GM12878 (cell line): ENCODE measurements at regions not wholly inside any gene's neighbourhood (a gene's known extent, or its start where the extent isn't known, plus 50 kb on each side); places are given as distances from the start of the nearest gene placed in this dataset.

ENCODE experiments used
- ASH2L ChIP-seq: fragments of 300-600, 200-600 bp; sonication (generic); IDR thresholded peaks from 2 replicates; pipeline ENCODE4 v1.6.1; 2017; ENCODE audit warnings: low read depth, mild to moderate bottlenecking, borderline replicate concordance
- ATF7 ChIP-seq: fragments of 450-650 bp; IDR thresholded peaks from 2 replicates; pipeline ENCODE4 v1.6.1; 2016; ENCODE audit warnings: low read depth, mild to moderate bottlenecking
- CBX5 ChIP-seq: sonication (generic); IDR thresholded peaks from 2 replicates; pipeline ENCODE4 v1.6.1; 2016; ENCODE audit warnings: low read depth, moderate library complexity, mild to moderate bottlenecking, inconsistent platforms
- CEBPB ChIP-seq, 2 experiments: fragments of 150-350 bp in 1 of 2; IDR thresholded peaks; 2 replicates each; pipeline ENCODE4 v1.6.1; 2012 to 2014; ENCODE audit warnings: low read depth in 2 of 2, low read length in 2 of 2, borderline replicate concordance in 1 of 2, inconsistent platforms in 1 of 2
- CHD2 ChIP-seq: IDR thresholded peaks from 2 replicates; pipeline ENCODE4 v1.6.1; 2011; ENCODE audit warnings: low read depth, low read length, improper control_type of control experiment, borderline replicate concordance
- CTCF ChIP-seq, 3 experiments: IDR thresholded peaks in 2 of 3; conservative IDR thresholded peaks in 1 of 3; 2 replicates each; pipeline ENCODE4 v1.5.1; 2011; ENCODE audit warnings: low read depth in 3 of 3, low read length in 3 of 3, mild to moderate bottlenecking in 3 of 3, control low read depth in 2 of 3, moderate library complexity in 2 of 3, inconsistent platforms in 1 of 3, mixed read lengths in 1 of 3; ENCODE audit not compliant: control insufficient read depth in 2 of 3, insufficient read depth in 1 of 3; ENCODE audit errors: extremely low read depth in 1 of 3
- NR2F1 ChIP-seq: fragments of 450-650 bp; conservative IDR thresholded peaks from 2 replicates; pipeline ENCODE4 v1.6.1; 2017; ENCODE audit warnings: mild to moderate bottlenecking
- POLR2AphosphoS2 ChIP-seq: IDR thresholded peaks from 2 replicates; pipeline ENCODE4 v1.6.1; 2011; ENCODE audit warnings: low read depth, mild to moderate bottlenecking, low read length, improper control_type of control experiment, moderate library complexity
- POLR2AphosphoS5 ChIP-seq: IDR thresholded peaks from 2 replicates; pipeline ENCODE4 v1.6.1; 2011; ENCODE audit warnings: mild to moderate bottlenecking, low read length, inconsistent platforms
- RAD21 ChIP-seq: IDR thresholded peaks from 2 replicates; pipeline ENCODE4 v1.6.1; 2011; ENCODE audit warnings: mild to moderate bottlenecking, low read depth, low read length, moderate library complexity; ENCODE audit not compliant: insufficient read depth
- RELA ChIP-seq: fragments of 450-650 bp; IDR thresholded peaks from 2 replicates; pipeline ENCODE4 v1.8.0; 2014; ENCODE audit warnings: borderline replicate concordance; ENCODE audit not compliant: partially characterized antibody

- TF ChIP-seq POLR2AphosphoS2 (no peak), CBX5 (no peak), CTCF (IDR thresholded peaks at IDR 0.05 in 2 of 3, conservative IDR thresholded peaks at IDR 0.05 in 1 of 3; ENCODE audit: control insufficient read depth in 2 of 3, extremely low read depth in 1 of 3, insufficient read depth in 1 of 3, low read depth in 3 of 3, low read length in 3 of 3) (no peak), RELA (no peak), RAD21 (no peak), ATF7 (no peak), CEBPB (IDR thresholded peaks at IDR 0.05; ENCODE audit: borderline replicate concordance in 1 of 2, low read depth in 2 of 2, low read length in 2 of 2) (no peak), POLR2AphosphoS5 (no peak), NR2F1 (no peak), ASH2L (no peak), CHD2 (no peak)
These were observed 131.5 kb upstream of the F13A1 start for GRCh38 chr6:6452002-6452401.
